ENCODE measurements at regions not wholly inside any gene's neighbourhood (a gene's known extent, or its start where the extent isn't known, plus 50 kb on each side); places are given as distances from the start of the nearest gene placed in this dataset.
"Not testable (repeated sequence)": the region's sequence is repeated elsewhere in the genome, so short reads cannot be mapped to it uniquely, and the experiment has no call there.

DNA sequence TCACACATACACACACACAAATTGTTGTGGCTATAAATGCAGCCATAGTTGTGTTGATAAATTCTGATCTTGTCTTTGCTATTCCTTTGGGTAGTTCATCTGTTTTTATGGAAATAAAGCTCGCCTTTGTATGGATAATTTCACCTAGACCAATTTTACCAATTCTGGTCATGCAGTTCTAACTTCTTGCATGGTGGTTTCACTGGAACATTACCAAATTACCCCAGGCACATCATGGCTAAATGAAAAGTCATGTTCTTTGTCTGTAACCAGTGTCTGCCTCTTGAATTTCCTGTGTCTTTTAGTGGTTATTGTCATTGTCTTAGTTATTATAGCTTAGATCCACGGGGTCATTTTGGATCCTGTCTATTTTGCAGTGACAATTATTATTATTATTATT is 50.3 kb upstream of the TMC1 start:
- Mint-ChIP-seq H3K36me3 (ENCODE audit: low read depth) (peaks cover 5% of the 10 kb centered on the region), H3K27me3 (no peaks in the 10 kb centered on the region), H3K4me3 (no peak overlapping the region), H3K9me3 (peaks cover 4% of the 10 kb centered on the region), H3K4me1 (peaks cover 23% of the 10 kb centered on the region), H3K27ac (no peak overlapping the region)
- ChIA-PET POLR2A (no interaction called here), CTCF (no interaction called here)
- DNase-seq: no peak

- ChIA-PET POLR2A (interaction anchor here (1.1 kb wide), 1 partner anchor 25 kb away, joined by 3 read pairs; no protein-coding TSS in a partner anchor), CTCF (interaction anchor here (1.5 kb wide), 1 partner anchor 10 kb away, joined by 3 read pairs; no protein-coding TSS in a partner anchor)
- DNase-seq: no peak
- Mint-ChIP-seq H3K4me3 (no peak overlapping the region), H3K9me3 (peaks cover 4% of the 10 kb centered on the region), H3K4me1 (peaks cover 15% of the 10 kb centered on the region), H3K27me3 (no peaks in the 10 kb centered on the region), H3K36me3 (ENCODE audit: low read depth) (peaks cover 5% of the 10 kb centered on the region), H3K27ac (no peak overlapping the region)
Observed at GRCh38 chr9:72467766-72468738, 53.4 kb upstream of the TMC1 start.

GRCh38 chr9:72465593-72465984 is 55.8 kb upstream of the TMC1 start:
- no peak overlapping the region for H3K27ac Mint-ChIP-seq
- CTCF ChIA-PET: no interaction called here

DNA sequence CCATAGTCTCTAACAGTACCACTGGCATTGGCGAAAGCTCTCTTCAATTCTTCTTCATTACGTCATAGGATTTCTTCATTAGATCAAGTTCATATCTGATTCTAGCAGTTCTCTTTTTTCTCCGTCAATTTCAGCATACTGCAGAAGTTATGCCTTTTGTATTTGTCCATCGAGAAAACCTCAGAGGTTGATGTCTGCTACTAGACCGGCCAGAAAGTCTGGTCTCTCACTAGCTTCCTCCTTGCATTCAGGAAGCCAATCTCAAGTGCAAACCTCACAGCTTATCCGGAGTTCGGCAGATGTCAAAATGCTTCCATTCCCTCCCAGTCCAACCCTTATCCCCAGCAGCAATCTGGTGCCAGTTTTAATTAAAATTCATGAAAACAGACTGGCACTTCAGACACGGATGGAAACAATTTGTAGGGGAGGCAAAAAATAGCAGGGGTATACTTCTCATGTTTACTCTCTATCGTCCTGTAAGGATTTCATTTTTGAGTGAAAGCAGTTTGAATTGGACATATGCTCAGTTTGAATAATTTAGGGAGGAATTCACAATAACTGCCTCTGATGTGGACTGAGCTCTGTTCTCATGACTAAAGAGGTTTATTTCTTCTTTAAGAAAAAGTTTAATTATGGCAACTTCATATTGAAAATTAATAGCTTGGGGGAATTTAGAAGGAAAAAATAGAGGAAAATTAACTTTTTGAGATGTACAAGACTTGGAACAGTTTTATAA is 56.4 kb upstream of the TMC1 start:
- Mint-ChIP-seq H3K27ac (no peak overlapping the region), H3K9me3 (no peaks in the 10 kb centered on the region), H3K4me3 (no peak overlapping the region), H3K27me3 (no peaks in the 10 kb centered on the region), H3K36me3 (ENCODE audit: low read depth) (no peaks in the 10 kb centered on the region), H3K4me1 (peaks cover 8% of the 10 kb centered on the region)
- ChIA-PET CTCF (interaction anchor here (0.9 kb wide), 1 partner anchor 22 kb away, joined by 3 read pairs; no protein-coding TSS in a partner anchor), POLR2A (interaction anchor here (1.2 kb wide), 1 partner anchor 22 kb away, joined by 3 read pairs; no protein-coding TSS in a partner anchor)
- DNase-seq: no peak

More at GRCh38 chr9:72465593-72465984, 55.8 kb upstream of the TMC1 start:
- Mint-ChIP-seq H3K4me3 (no peak overlapping the region), H3K36me3 (ENCODE audit: low read depth) (no peaks in the 10 kb centered on the region), H3K9me3 (no peaks in the 10 kb centered on the region), H3K4me1 (peaks cover 8% of the 10 kb centered on the region), H3K27me3 (no peaks in the 10 kb centered on the region)
- no peak for DNase-seq
- POLR2A ChIA-PET: no interaction called here

DNA sequence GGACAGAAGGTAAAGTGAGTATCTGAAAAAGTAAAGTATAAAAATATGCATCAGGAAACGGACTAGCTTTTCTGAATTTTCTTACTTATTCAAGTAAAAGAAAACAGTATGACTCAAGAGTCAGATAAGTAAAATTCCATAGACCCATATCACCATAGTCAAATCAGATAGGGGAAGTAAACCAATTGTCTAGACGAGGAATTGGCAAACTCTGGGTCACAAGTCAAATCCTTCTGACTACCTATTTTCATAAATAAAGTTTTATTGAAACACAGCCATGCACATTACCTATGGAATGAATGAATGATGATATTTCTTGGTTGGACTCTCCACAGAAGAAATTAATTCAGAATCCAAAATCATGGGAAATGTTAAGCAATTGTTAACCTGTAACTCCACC is 59.1 kb upstream of the TMC1 start:
- H3K9me3 Mint-ChIP-seq: no peaks in the 10 kb centered on the region

DNA sequence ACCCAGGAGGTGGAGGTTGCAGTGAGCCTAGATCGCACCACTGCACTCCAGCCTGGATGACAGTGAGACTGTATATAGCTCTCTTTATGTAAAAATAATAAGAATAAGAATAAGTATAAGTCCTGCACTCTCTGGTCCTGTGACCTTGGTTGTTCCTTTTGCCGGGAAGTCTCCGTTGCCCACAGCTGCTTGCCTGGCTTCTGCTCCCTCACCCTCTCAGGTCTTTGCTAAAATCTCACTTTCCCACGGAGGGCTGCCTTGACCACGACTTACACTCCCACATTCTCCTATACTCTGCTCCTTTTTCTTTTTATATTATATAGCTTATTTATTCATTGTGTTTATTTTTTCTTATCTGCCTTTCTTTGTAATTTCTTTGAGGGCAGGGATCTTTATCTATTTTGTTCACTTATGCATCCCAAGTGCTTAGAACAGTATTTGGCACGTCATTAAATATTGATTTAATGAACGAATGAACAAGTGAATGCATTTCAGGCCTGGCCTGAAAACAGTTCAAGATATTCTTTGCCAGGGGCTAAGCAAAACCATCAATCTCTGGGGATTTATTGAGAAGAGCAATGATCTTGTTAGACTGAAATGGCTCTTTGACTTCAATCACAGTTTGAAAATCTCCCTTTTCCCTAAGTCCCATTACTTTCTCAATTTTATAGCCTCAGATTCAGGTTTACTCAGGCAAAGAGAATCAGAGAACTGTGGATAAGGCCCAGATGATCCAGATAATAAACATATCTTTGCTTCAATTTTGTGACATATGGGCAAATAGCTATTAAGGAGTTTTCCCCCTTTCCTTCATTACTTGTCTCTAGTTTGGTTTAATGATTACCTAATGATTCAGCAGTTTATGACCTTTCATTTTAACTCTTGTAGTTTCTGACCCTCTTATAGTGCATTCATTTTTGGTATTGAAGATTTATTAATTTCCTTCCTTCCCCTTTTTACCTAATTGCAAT is 60.8 kb upstream of the TMC1 start:
- H3K27me3 Mint-ChIP-seq: no peaks in the 10 kb centered on the region

More for the DNA sequence above, 59.1 kb upstream of the TMC1 start:
- Mint-ChIP-seq H3K4me1 (peaks cover 15% of the 10 kb centered on the region), H3K27me3 (no peaks in the 10 kb centered on the region), H3K4me3 (no peak overlapping the region), H3K27ac (no peak overlapping the region), H3K36me3 (ENCODE audit: low read depth) (no peaks in the 10 kb centered on the region)
- DNase-seq: no peak
- ChIA-PET POLR2A (no interaction called here), CTCF (no interaction called here)

DNA sequence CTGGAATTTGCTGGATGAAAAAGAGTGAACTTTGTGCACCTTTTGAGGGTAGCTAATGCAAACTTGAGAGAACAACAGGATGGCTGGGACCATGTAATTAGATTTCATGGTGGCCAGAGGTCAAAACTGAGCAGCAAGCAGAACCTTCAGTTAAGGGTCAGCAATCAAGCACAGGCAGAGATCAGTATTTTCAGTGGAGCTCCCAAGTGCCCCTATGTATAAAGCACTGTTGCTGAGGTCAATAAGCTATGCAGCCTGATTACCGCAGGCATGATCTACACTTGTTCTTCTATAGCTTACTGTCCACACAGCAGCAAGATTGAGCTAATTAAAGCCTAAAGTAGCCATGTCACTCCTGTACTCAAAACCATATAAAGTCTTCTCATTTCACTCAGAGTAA is 62.1 kb upstream of the TMC1 start:
- ChIA-PET CTCF (no interaction called here), POLR2A (no interaction called here)
- Mint-ChIP-seq H3K27me3 (no peaks in the 10 kb centered on the region), H3K36me3 (ENCODE audit: low read depth) (no peaks in the 10 kb centered on the region), H3K4me3 (no peak overlapping the region), H3K4me1 (peaks cover 7% of the 10 kb centered on the region), H3K9me3 (no peaks in the 10 kb centered on the region), H3K27ac (no peak overlapping the region)
- DNase-seq: no peak

More for the DNA sequence above, 60.8 kb upstream of the TMC1 start:
- Mint-ChIP-seq H3K27ac (no peak overlapping the region), H3K9me3 (no peaks in the 10 kb centered on the region), H3K4me3 (no peak overlapping the region), H3K36me3 (ENCODE audit: low read depth) (no peaks in the 10 kb centered on the region), H3K4me1 (peaks cover 15% of the 10 kb centered on the region)
- ChIA-PET POLR2A (no interaction called here), CTCF (no interaction called here)
- DNase-seq: no peak

GRCh38 chr9:72458153-72458552 is 63.3 kb upstream of the TMC1 start:
- Mint-ChIP-seq H3K4me1 (peaks cover 7% of the 10 kb centered on the region), H3K4me3 (no peak overlapping the region), H3K27ac (no peak overlapping the region), H3K36me3 (ENCODE audit: low read depth) (no peaks in the 10 kb centered on the region), H3K9me3 (no peaks in the 10 kb centered on the region), H3K27me3 (no peaks in the 10 kb centered on the region)
- POLR2A ChIA-PET: interaction anchor here (1.2 kb wide), 1 partner anchor 14 kb away, joined by 5 read pairs; no protein-coding TSS in a partner anchor
- DNase-seq: no peak
- CTCF ChIA-PET: interaction anchor here (0.7 to 0.8 kb wide), 2 partner anchors 10 to 112 kb away, joined by 3 to 4 read pairs; no protein-coding TSS in a partner anchor

DNA sequence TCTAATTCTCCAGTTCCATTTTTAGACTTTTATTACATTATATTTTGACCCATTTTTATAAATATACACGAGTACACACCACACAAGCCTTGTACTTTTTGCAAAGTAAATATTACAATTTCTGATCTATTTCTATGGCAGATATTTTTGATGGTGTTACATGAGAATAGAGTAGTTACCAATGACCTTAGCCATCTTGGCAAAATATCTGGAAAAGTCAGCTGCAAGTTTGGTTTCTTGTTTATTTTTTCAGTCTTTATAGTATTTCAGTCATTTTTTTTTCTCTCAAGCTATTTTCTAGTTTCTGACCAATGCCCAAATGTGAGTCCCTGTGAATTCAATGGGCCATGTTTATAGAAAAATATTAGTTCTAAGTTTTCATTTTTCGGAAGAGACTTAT is 64.0 kb upstream of the TMC1 start:
- DNase-seq: no peak
- Mint-ChIP-seq H3K36me3 (ENCODE audit: low read depth) (no peaks in the 10 kb centered on the region), H3K4me3 (no peak overlapping the region), H3K27me3 (no peaks in the 10 kb centered on the region), H3K27ac (no peak overlapping the region), H3K9me3 (no peaks in the 10 kb centered on the region), H3K4me1 (peaks cover 7% of the 10 kb centered on the region)
- ChIA-PET CTCF (no interaction called here), POLR2A (interaction anchor here (1.2 kb wide), 1 partner anchor 13 kb away, joined by 5 read pairs; no protein-coding TSS in a partner anchor)

- DNase-seq: no peak
- no peak overlapping the region for H3K27ac Mint-ChIP-seq
- H3K4me3 Mint-ChIP-seq: no peak overlapping the region
- H3K36me3 Mint-ChIP-seq (ENCODE audit: low read depth): no peaks in the 10 kb centered on the region
- H3K27me3 Mint-ChIP-seq: no peaks in the 10 kb centered on the region
- POLR2A ChIA-PET: no interaction called here
- CTCF ChIA-PET: no interaction called here
- peaks cover 7% of the 10 kb centered on the region for H3K4me1 Mint-ChIP-seq
- no peaks in the 10 kb centered on the region for H3K9me3 Mint-ChIP-seq
Observed at GRCh38 chr9:72454871-72455491, 66.4 kb upstream of the TMC1 start.

DNA sequence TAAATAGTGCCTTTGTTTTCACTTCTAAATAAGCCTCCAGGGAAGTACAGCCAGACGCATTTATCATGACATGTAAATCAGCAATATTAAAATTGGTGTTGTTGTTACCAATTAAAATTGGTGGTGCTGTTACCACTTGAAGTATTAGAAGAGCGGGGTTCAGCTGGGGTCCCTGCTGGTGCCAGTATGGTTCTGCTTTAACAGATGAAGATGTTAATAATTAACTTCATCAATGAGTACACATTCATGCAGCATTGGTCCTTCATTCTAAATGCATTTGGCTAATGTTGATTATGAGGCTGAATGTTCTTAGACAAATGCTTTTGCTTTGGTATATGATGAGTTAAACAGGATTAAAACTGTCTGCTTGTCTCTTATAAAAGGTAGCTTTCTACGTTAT is 67.6 kb upstream of the TMC1 start:
- CTCF ChIA-PET: no interaction called here
- no peaks in the 10 kb centered on the region for H3K36me3 Mint-ChIP-seq (ENCODE audit: low read depth)
- H3K4me3 Mint-ChIP-seq: no peak overlapping the region
- no peak for DNase-seq
- no peaks in the 10 kb centered on the region for H3K9me3 Mint-ChIP-seq
- POLR2A ChIA-PET: no interaction called here
- no peaks in the 10 kb centered on the region for H3K27me3 Mint-ChIP-seq
- H3K27ac Mint-ChIP-seq: no peak overlapping the region
- H3K4me1 Mint-ChIP-seq: peaks cover 7% of the 10 kb centered on the region

- ChIA-PET POLR2A (interaction anchor here (1.0 kb wide), 1 partner anchor 81 kb away, joined by 3 read pairs; the partner anchor contains the start of gene ZFAND5), CTCF (interaction anchor here (0.7 to 1.0 kb wide), 2 partner anchors 144 to 1571 kb away, joined by 3 to 4 read pairs; no protein-coding TSS in a partner anchor)
- DNase-seq; H3K27ac Mint-ChIP-seq; H3K9me3 Mint-ChIP-seq; H3K4me3 Mint-ChIP-seq; H3K27me3 Mint-ChIP-seq; H3K36me3 Mint-ChIP-seq (ENCODE audit: low read depth): not testable (repeated sequence)
- peaks cover 42% of the 10 kb centered on the region for H3K4me1 Mint-ChIP-seq
Observed at GRCh38 chr9:72446241-72446640, 75.2 kb upstream of the TMC1 start.
